Keratinocyte (primary cell): ENCODE measurements at regions not wholly inside any gene's neighbourhood (a gene's known extent, or its start where the extent isn't known, plus 50 kb on each side); places are given as distances from the start of the nearest gene placed in this dataset.

Experiments
- DNase-seq: peaks from one replicate; pipeline ENCODE4 v3.0.0-alpha.2; 2011; ENCODE audit warnings: low read depth, missing footprints, low spot score
- FAIRE-seq: peaks from 2 replicates; lab custom pipeline; 2011; peaks lifted over from hg19 to GRCh38; lab: Jason Lieb, UNC
- H2AFZ ChIP-seq: 2 replicates; pipeline ENCODE4 v1.6.0; 2012; ENCODE audit warnings: low read length, control low read depth, inconsistent platforms; ENCODE audit not compliant: control insufficient read depth
- H3K27ac ChIP-seq: 2 replicates; pipeline ENCODE4 v1.5.1; 2011; ENCODE audit warnings: low read length; ENCODE audit not compliant: control insufficient read depth, insufficient read depth
- H3K27me3 ChIP-seq: 3 replicates; pipeline ENCODE4 v1.6.0; 2011; ENCODE audit warnings: low read length; ENCODE audit not compliant: control insufficient read depth, insufficient read depth; ENCODE audit errors: extremely low read depth
- H3K36me3 ChIP-seq, 2 experiments: 2 replicates in 1 of 2; 3 replicates in 1 of 2; pipeline ENCODE4 v1.5.1; 2011; ENCODE audit warnings: low read length in 2 of 2, mild to moderate bottlenecking in 1 of 2; ENCODE audit not compliant: control insufficient read depth in 2 of 2, insufficient read depth in 2 of 2; ENCODE audit errors: extremely low read depth in 1 of 2
- H3K4me1 ChIP-seq: 3 replicates; pipeline ENCODE4 v1.5.1; 2011; ENCODE audit warnings: low read length; ENCODE audit not compliant: control insufficient read depth, insufficient read depth; ENCODE audit errors: extremely low read depth
- H3K4me2 ChIP-seq: 3 replicates; pipeline ENCODE4 v1.6.0; 2011; ENCODE audit warnings: low read depth, low read length; ENCODE audit not compliant: control insufficient read depth, insufficient read depth; ENCODE audit errors: extremely low read depth
- H3K4me3 ChIP-seq, 3 experiments: fragments of 200-600 bp in 1 of 3; sonication (generic) in 1 of 3; 2 replicates in 2 of 3; 3 replicates in 1 of 3; pipeline ENCODE4 v1.5.1; 2011 to 2016; ENCODE audit warnings: low read length in 3 of 3, mild to moderate bottlenecking in 3 of 3, control low read depth in 2 of 3, inconsistent platforms in 1 of 3, low read depth in 1 of 3, mixed read lengths in 1 of 3, mixed run types in 1 of 3, moderate library complexity in 1 of 3; ENCODE audit not compliant: control insufficient read depth in 2 of 3, insufficient read depth in 2 of 3; ENCODE audit errors: extremely low read depth in 1 of 3
- H3K79me2 ChIP-seq: 2 replicates; pipeline ENCODE4 v1.6.0; 2012; ENCODE audit warnings: low read length; ENCODE audit not compliant: control insufficient read depth, insufficient read depth
- H3K9ac ChIP-seq: 3 replicates; pipeline ENCODE4 v1.6.0; 2011; ENCODE audit warnings: low read length; ENCODE audit not compliant: control insufficient read depth, insufficient read depth; ENCODE audit errors: extremely low read depth
- H3K9me1 ChIP-seq: 3 replicates; pipeline ENCODE4 v1.6.0; 2011; ENCODE audit warnings: low read length; ENCODE audit not compliant: control insufficient read depth, insufficient read depth; ENCODE audit errors: extremely low read depth
- H3K9me3 ChIP-seq: 2 replicates; pipeline ENCODE4 v1.5.1; 2012; ENCODE audit warnings: low read depth, low read length; ENCODE audit not compliant: control insufficient read depth
- H4K20me1 ChIP-seq: 3 replicates; pipeline ENCODE4 v1.6.0; 2011; ENCODE audit warnings: low read length; ENCODE audit not compliant: control insufficient read depth, insufficient read depth; ENCODE audit errors: extremely low read depth
- CTCF ChIP-seq, 3 experiments: IDR thresholded peaks in 1 of 3; conservative IDR thresholded peaks in 1 of 3; optimal IDR thresholded peaks in 1 of 3; 2 replicates in 2 of 3; 3 replicates in 1 of 3; pipeline versions ENCODE3 to v1.5.1; 2011; ENCODE audit warnings: low read length in 3 of 3, mild to moderate bottlenecking in 3 of 3, moderate library complexity in 2 of 3, control low read depth in 1 of 3, inconsistent platforms in 1 of 3; ENCODE audit not compliant: insufficient read depth in 2 of 3; ENCODE audit errors: extremely low read depth in 1 of 3
- EZH2 ChIP-seq: IDR thresholded peaks from one replicate; pipeline ENCODE4 v1.6.1; 2012; ENCODE audit warnings: inconsistent platforms, mild to moderate bottlenecking, low read length, moderate library complexity
- dilution Hi-C: fragments of 300-500 bp; cut with MboI; formaldehyde crosslinking; loops from one replicate; pipeline ENCODE4 v1.7.0; 2020; ENCODE audit warnings: low sequenced_read_pairs; ENCODE audit not compliant: extremely low pct_ligation_motif_present

DNA sequence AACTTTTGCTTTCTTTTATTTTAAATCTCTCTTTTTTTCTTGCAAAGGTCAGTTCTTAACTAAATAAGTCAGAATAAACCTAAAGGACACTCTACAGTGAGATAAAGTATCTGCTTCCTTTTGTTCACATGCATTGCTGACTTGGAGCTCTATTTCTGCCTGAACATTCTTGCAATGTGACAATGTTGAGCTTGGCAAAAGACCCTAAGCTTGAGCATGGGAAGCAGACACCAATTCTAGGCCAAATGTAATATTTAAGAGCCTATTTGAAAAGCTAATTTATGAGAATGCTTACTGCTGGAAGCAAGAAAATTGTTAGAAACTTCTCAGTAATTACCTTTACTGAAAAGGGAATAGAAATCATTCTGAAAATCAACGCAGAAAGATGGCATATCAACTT, 556.2 kb downstream of the CBLN4 start:
- Histone ChIP-seq H3K9me3 (no peaks in the 10 kb centered on the region), H3K4me2 (no peak overlapping the region), H3K9me1 (no peaks in the 10 kb centered on the region), H3K9ac (no peak overlapping the region), H3K79me2 (no peaks in the 10 kb centered on the region), H3K4me1 (no peaks in the 10 kb centered on the region), H4K20me1 (no peaks in the 10 kb centered on the region), H3K27me3 (no peaks in the 10 kb centered on the region), H2AFZ (no peak overlapping the region), H3K36me3 (no peaks in the 10 kb centered on the region), H3K4me3 (no peak overlapping the region), H3K27ac (no peak overlapping the region)
- dilution Hi-C loops, result no loop called here
- FAIRE-seq (no peak), DNase-seq (no peak)
- no peak for TF ChIP-seq CTCF (optimal IDR thresholded peaks at IDR 0.05 in 1 of 3, IDR thresholded peaks at IDR 0.05 in 1 of 3, conservative IDR thresholded peaks at IDR 0.05 in 1 of 3; ENCODE audit: extremely low read depth in 1 of 3, insufficient read depth in 2 of 3, low read length in 3 of 3)
- no peak for TF ChIP-seq EZH2

GRCh38 chr20:55446301-55446700, 559.0 kb downstream of the CBLN4 start:
- Histone ChIP-seq H3K4me1 (no peaks in the 10 kb centered on the region), H3K27ac (no peak overlapping the region), H4K20me1 (no peaks in the 10 kb centered on the region), H3K4me3 (no peak overlapping the region), H3K79me2 (no peaks in the 10 kb centered on the region), H3K27me3 (no peaks in the 10 kb centered on the region), H3K4me2 (no peak overlapping the region), H3K9me1 (no peaks in the 10 kb centered on the region), H2AFZ (no peak overlapping the region), H3K36me3 (no peaks in the 10 kb centered on the region), H3K9ac (no peak overlapping the region), H3K9me3 (no peaks in the 10 kb centered on the region)
- dilution Hi-C loops, result no loop called here
- no peak for FAIRE-seq
- TF ChIP-seq EZH2 (no peak), CTCF (optimal IDR thresholded peaks at IDR 0.05 in 1 of 3, IDR thresholded peaks at IDR 0.05 in 1 of 3, conservative IDR thresholded peaks at IDR 0.05 in 1 of 3; ENCODE audit: extremely low read depth in 1 of 3, insufficient read depth in 2 of 3, low read length in 3 of 3) (no peak)
- DNase-seq, result no peak
